Smooth muscle cell (in vitro differentiated cells): ENCODE measurements at regions not wholly inside any gene's neighbourhood (a gene's known extent, or its start where the extent isn't known, plus 50 kb on each side); places are given as distances from the start of the nearest gene placed in this dataset.

Experiments used
- DNase-seq: peaks from one replicate; lab custom pipeline; 2025; ENCODE audit not compliant: unreplicated experiment; lab: John Stamatoyannopoulos, UW
- H2AFZ ChIP-seq: fragments of 200-600 bp; sonication (generic); 2 replicates; pipeline ENCODE4 v1.6.0; 2016; ENCODE audit warnings: antibody characterized with exemption, low read depth, mild to moderate bottlenecking
- H3F3A ChIP-seq: fragments of 200-600 bp; sonication (generic); 2 replicates; pipeline ENCODE4 v1.6.0; 2017; ENCODE audit warnings: antibody characterized with exemption, low read depth
- H3K27ac ChIP-seq: fragments of 200-600 bp; sonication (generic); 2 replicates; pipeline ENCODE4 v1.5.1; 2016; ENCODE audit warnings: low read depth, mild to moderate bottlenecking
- H3K27me3 ChIP-seq: fragments of 200-600 bp; sonication (generic); 2 replicates; pipeline ENCODE4 v1.6.1; 2016; ENCODE audit warnings: low read depth, mild to moderate bottlenecking
- H3K36me3 ChIP-seq: fragments of 200-600 bp; sonication (generic); 2 replicates; pipeline ENCODE4 v1.5.1; 2016; ENCODE audit warnings: low read depth
- H3K4me1 ChIP-seq: fragments of 200-600 bp; sonication (generic); 2 replicates; pipeline ENCODE4 v1.5.1; 2016; ENCODE audit warnings: low read depth
- H3K4me2 ChIP-seq: fragments of 200-600 bp; sonication (generic); 2 replicates; pipeline ENCODE4 v1.6.0; 2016; ENCODE audit warnings: mild to moderate bottlenecking
- H3K4me3 ChIP-seq: fragments of 200-600 bp; sonication (generic); 2 replicates; pipeline ENCODE4 v1.5.1; 2016; ENCODE audit warnings: mild to moderate bottlenecking
- H3K79me2 ChIP-seq: fragments of 200-600 bp; sonication (generic); 2 replicates; pipeline ENCODE4 v1.6.0; 2016; ENCODE audit warnings: low read depth, mild to moderate bottlenecking
- H3K9ac ChIP-seq: fragments of 200-600 bp; sonication (generic); 2 replicates; pipeline ENCODE4 v1.6.0; 2016; ENCODE audit warnings: low read depth
- H3K9me3 ChIP-seq: fragments of 200-600 bp; sonication (generic); replicated peaks from 2 replicates; pipeline ENCODE4 v1.5.1; 2016; ENCODE audit warnings: low read depth
- H4K20me1 ChIP-seq: fragments of 200-600 bp; sonication (generic); 2 replicates; pipeline ENCODE4 v1.6.0; 2016; ENCODE audit warnings: low read depth
- CTCF ChIP-seq: fragments of 200-600 bp; sonication (generic); IDR thresholded peaks from 2 replicates; pipeline ENCODE4 v1.5.1; 2017; ENCODE audit warnings: borderline replicate concordance, mild to moderate bottlenecking, antibody characterized with exemption; ENCODE audit not compliant: insufficient read depth, poor library complexity, severe bottlenecking
- WGBS: methylation state at CpG from one replicate; pipeline ENCODE4 v1.1.7; 2016; ENCODE audit warnings: low lambda C conversion rate; 5-methylcytosine and 5-hydroxymethylcytosine counted together

- DNase-seq = no peak
- Histone ChIP-seq H3K79me2 (no peaks in the 10 kb centered on the region), H3K4me1 (no peaks in the 10 kb centered on the region), H3K27me3 (no peaks in the 10 kb centered on the region), H3K36me3 (no peaks in the 10 kb centered on the region), H3K4me3 (no peak overlapping the region), H3K27ac (no peak overlapping the region), H3F3A (no peaks in the 10 kb centered on the region), H4K20me1 (no peaks in the 10 kb centered on the region), H3K9ac (no peak overlapping the region), H3K9me3 (no peaks in the 10 kb centered on the region), H3K4me2 (no peak overlapping the region), H2AFZ (no peak overlapping the region)
- no peak for TF ChIP-seq CTCF
- 88% methylated on average over 2 of the region's 2 CpGs for WGBS
Measured at GRCh38 chr2:57313678-57314077, 732.9 kb upstream of the VRK2 start.

GRCh38 chr2:57314682-57315081, 731.9 kb upstream of the VRK2 start:
- no peak for DNase-seq
- no peak overlapping the region for H3K4me2 ChIP-seq
- no peaks in the 10 kb centered on the region for H3K9me3 ChIP-seq
- H2AFZ ChIP-seq = no peak overlapping the region
- no peak for TF ChIP-seq CTCF
- H3K4me3 ChIP-seq = no peak overlapping the region
- H3F3A ChIP-seq = no peaks in the 10 kb centered on the region
- no peaks in the 10 kb centered on the region for H3K36me3 ChIP-seq
- no peaks in the 10 kb centered on the region for H3K4me1 ChIP-seq
- no peaks in the 10 kb centered on the region for H3K27me3 ChIP-seq
- H3K27ac ChIP-seq = no peak overlapping the region
- no peak overlapping the region for H3K9ac ChIP-seq
- H3K79me2 ChIP-seq = no peaks in the 10 kb centered on the region
- no peaks in the 10 kb centered on the region for H4K20me1 ChIP-seq

- Histone ChIP-seq H3K9ac (no peak overlapping the region), H3K79me2 (no peaks in the 10 kb centered on the region), H3K4me1 (no peaks in the 10 kb centered on the region), H3K4me2 (no peak overlapping the region), H3K9me3 (peaks cover 2% of the 10 kb centered on the region), H3K36me3 (no peaks in the 10 kb centered on the region), H3F3A (no peaks in the 10 kb centered on the region), H3K27ac (no peak overlapping the region), H3K4me3 (no peak overlapping the region), H3K27me3 (no peaks in the 10 kb centered on the region), H2AFZ (no peak overlapping the region), H4K20me1 (no peaks in the 10 kb centered on the region)
- 23% methylated on average over 2 of the region's 2 CpGs for WGBS
- DNase-seq = no peak
- TF ChIP-seq CTCF = no peak
Measured at GRCh38 chr2:57330447-57330846, 716.2 kb upstream of the VRK2 start.

- no peak for DNase-seq
- Histone ChIP-seq H3F3A (no peaks in the 10 kb centered on the region), H3K79me2 (no peaks in the 10 kb centered on the region), H3K27me3 (no peaks in the 10 kb centered on the region), H3K4me3 (no peak overlapping the region), H3K4me2 (no peak overlapping the region), H2AFZ (no peak overlapping the region), H3K4me1 (no peaks in the 10 kb centered on the region), H4K20me1 (no peaks in the 10 kb centered on the region), H3K36me3 (no peaks in the 10 kb centered on the region), H3K27ac (no peak overlapping the region), H3K9ac (no peak overlapping the region), H3K9me3 (no peaks in the 10 kb centered on the region)
- 81% methylated on average over 1 of the region's 1 CpG for WGBS
- no peak for TF ChIP-seq CTCF
Measured at GRCh38 chr2:57333221-57333620, 713.4 kb upstream of the VRK2 start.
